ENCODE measurements at regions not wholly inside any gene's neighbourhood (a gene's known extent, or its start where the extent isn't known, plus 50 kb on each side); places are given as distances from the start of the nearest gene placed in this dataset.

DNA sequence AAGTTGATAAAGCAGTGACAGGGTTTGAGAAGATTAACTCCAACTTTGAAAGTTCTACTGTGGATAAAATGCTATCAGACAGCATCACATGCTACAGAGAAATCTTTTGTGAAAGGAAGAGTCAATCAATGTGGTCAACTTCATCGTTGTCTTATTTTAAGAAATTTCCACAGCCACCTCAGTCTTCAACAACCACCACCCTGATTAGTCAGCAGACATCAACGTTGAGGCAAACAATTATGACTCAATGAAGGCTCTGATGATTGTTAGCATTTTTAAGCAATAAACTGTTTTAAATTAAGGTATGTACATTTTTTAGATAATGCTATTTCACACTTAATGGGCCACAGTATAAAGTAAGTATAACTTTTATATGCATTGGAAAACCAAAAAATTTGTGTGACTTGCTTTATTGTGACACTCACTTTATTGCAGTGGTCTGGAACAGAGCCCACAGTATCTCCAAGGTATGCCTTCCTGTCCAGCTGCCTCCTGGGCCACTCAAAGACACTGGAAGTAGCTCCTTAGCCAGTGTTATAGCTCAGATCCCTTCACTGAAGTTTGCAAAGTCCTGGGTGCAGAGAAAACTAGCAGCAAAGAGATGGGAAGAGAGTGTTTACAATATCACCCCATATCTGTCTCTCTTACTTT, 293.1 kb downstream of the ARHGAP12 start:
- Histone ChIP-seq H3K36me3 (ENCODE audit: insufficient read depth, low read length) (no peaks in the 10 kb centered on the region), H3K27ac (ENCODE audit: low read depth, low read length) (no peak overlapping the region), H3K27me3 (ENCODE audit: insufficient read depth, low read length) (no peaks in the 10 kb centered on the region), H3K4me1 (ENCODE audit: insufficient read depth, low read length) (no peaks in the 10 kb centered on the region), H3K4me3 (ENCODE audit: low read length in 2 of 2) (no peak overlapping the region), H3K9me3 (ENCODE audit: control insufficient read depth in 1 of 2, low read length in 2 of 2) (no peaks in the 10 kb centered on the region)
- peaks cover 0 to 4% of the 10 kb centered on the region in 2 donors for H3K36me3 Mint-ChIP-seq
- intact Hi-C loops (cut with micrococcal nuclease), result no loop called here
- no peak overlapping the region for H3K27ac Mint-ChIP-seq
- no peak for DNase-seq
- H3K4me1 Mint-ChIP-seq, result no peaks in the 10 kb centered on the region
- H3K9me3 Mint-ChIP-seq, result peaks cover 0 to 15% (median 9%) of the 10 kb centered on the region in 8 donors
- H3K4me3 Mint-ChIP-seq, result no peak overlapping the region
- POLR2A ChIA-PET (ENCODE audit: partially characterized antibody), result no interaction called here
- H3K27me3 Mint-ChIP-seq, result peaks cover 6 to 15% of the 10 kb centered on the region in 2 donors
- CTCF ChIA-PET (ENCODE audit: partially characterized antibody), result no interaction called here

DNA sequence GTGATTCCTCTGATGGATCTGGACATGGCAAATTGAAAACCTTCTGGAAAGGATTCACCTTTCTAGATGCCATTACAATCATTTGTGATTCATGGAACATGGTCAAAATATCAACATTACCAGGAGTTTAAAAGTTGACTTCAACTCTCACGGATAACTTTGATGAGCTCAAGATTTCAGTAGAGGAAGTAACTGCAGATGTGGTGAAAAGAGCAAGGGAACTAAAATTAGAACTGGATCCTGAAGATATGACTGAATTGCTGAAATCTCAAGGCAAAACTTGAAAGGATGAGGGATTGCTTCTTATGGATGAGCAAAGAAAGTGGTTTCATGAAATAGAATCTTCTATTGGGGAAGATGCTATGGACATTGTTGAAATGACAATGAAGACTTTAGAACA, 293.6 kb downstream of the ARHGAP12 start:
- H3K27ac Mint-ChIP-seq, result no peak overlapping the region
- CTCF ChIA-PET (ENCODE audit: partially characterized antibody), result no interaction called here
- Histone ChIP-seq H3K27me3 (ENCODE audit: insufficient read depth, low read length) (no peaks in the 10 kb centered on the region), H3K9me3 (ENCODE audit: control insufficient read depth in 1 of 2, low read length in 2 of 2) (no peaks in the 10 kb centered on the region), H3K27ac (ENCODE audit: low read depth, low read length) (no peak overlapping the region), H3K36me3 (ENCODE audit: insufficient read depth, low read length) (no peaks in the 10 kb centered on the region), H3K4me1 (ENCODE audit: insufficient read depth, low read length) (no peaks in the 10 kb centered on the region), H3K4me3 (ENCODE audit: low read length in 2 of 2) (no peak overlapping the region)
- POLR2A ChIA-PET (ENCODE audit: partially characterized antibody), result no interaction called here
- H3K27me3 Mint-ChIP-seq, result peaks cover 5 to 15% of the 10 kb centered on the region in 2 donors
- H3K4me3 Mint-ChIP-seq, result no peak overlapping the region
- H3K4me1 Mint-ChIP-seq, result no peaks in the 10 kb centered on the region
- H3K9me3 Mint-ChIP-seq, result peaks cover 0 to 15% (median 9%) of the 10 kb centered on the region in 8 donors
- no peak for DNase-seq
- intact Hi-C loops (cut with micrococcal nuclease), result no loop called here
- H3K36me3 Mint-ChIP-seq, result peaks cover 0 to 4% of the 10 kb centered on the region in 2 donors

DNA sequence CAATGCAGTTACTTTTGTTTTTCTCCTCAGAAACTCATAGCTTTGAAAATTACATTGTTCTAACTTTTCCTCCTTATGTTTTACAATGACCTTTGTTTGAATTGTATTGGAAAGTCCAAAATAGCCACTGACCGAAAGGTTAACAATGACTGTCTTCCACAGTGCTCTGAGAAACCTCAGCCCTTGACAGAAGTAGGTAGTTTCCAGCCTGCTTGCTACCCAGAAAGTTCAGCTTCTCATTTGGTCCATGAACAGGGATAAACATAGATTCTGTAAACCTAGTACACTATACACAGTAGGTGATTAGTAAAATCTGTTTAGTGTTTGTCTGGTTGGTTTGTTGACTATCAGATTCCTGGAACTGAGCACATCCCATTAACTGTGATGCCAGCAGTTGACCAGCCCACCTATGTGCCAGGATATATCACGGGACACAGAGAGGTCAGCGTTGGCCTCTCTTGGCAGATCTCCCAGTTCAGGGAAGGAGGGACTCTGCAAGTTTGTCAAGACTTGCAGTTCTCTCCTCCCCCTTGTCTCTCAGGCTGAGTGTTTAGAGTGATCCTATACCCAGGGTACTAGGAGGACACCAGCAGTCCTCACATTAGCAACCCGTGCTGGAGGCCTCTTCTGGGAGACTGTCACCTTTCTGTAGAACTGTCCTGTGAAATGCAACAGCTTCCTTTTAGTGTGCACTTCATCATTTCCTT, 297.6 kb downstream of the ARHGAP12 start:
- Mint-ChIP-seq H3K36me3 (peaks cover 0 to 6% of the 10 kb centered on the region in 2 donors), H3K27ac (no peak overlapping the region), H3K9me3 (peaks cover 4 to 16% (median 12%) of the 10 kb centered on the region in 8 donors), H3K4me3 (no peak overlapping the region), H3K27me3 (peaks cover 5 to 10% of the 10 kb centered on the region in 2 donors), H3K4me1 (no peaks in the 10 kb centered on the region)
- Histone ChIP-seq H3K4me1 (ENCODE audit: insufficient read depth, low read length) (no peaks in the 10 kb centered on the region), H3K4me3 (ENCODE audit: low read length in 2 of 2) (no peak overlapping the region), H3K27ac (ENCODE audit: low read depth, low read length) (no peak overlapping the region), H3K9me3 (ENCODE audit: control insufficient read depth in 1 of 2, low read length in 2 of 2) (no peaks in the 10 kb centered on the region), H3K27me3 (ENCODE audit: insufficient read depth, low read length) (no peaks in the 10 kb centered on the region), H3K36me3 (ENCODE audit: insufficient read depth, low read length) (no peaks in the 10 kb centered on the region)
- ChIA-PET POLR2A (ENCODE audit: partially characterized antibody) (no interaction called here), CTCF (ENCODE audit: partially characterized antibody) (no interaction called here)
- intact Hi-C loops (cut with micrococcal nuclease), result no loop called here
- DNase-seq, result no peak

DNA sequence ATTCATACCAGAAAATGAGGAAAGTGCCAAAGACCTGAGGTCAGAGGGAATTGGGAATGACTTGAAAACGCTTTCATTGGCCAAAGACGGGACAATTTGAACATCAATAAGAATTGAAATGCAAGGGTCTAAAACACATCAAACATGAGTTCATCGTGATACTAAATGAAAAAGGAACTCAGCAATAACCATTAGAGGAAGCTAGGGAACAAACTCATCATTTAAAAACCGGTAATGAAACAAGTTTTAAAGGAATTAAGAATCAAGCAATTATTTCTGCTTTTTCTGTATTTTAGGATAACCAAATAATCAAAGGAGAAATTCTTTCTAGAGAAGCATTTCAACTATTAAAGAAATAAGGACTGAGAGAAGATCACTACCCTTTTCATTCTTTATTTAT, 303.1 kb downstream of the ARHGAP12 start:
- Mint-ChIP-seq H3K4me3 (no peak overlapping the region), H3K36me3 (peaks cover 0 to 7% of the 10 kb centered on the region in 2 donors), H3K27me3 (peaks cover 0 to 2% of the 10 kb centered on the region in 2 donors), H3K9me3 (peaks cover 0 to 41% (median 18%) of the 10 kb centered on the region in 8 donors), H3K27ac (no peak overlapping the region), H3K4me1 (no peaks in the 10 kb centered on the region)
- Histone ChIP-seq H3K4me1 (ENCODE audit: insufficient read depth, low read length) (no peaks in the 10 kb centered on the region), H3K36me3 (ENCODE audit: insufficient read depth, low read length) (no peaks in the 10 kb centered on the region), H3K4me3 (ENCODE audit: low read length in 2 of 2) (no peak overlapping the region), H3K27me3 (ENCODE audit: insufficient read depth, low read length) (no peaks in the 10 kb centered on the region), H3K27ac (ENCODE audit: low read depth, low read length) (no peak overlapping the region), H3K9me3 (ENCODE audit: control insufficient read depth in 1 of 2, low read length in 2 of 2) (no peaks in the 10 kb centered on the region)
- CTCF ChIA-PET (ENCODE audit: partially characterized antibody), result no interaction called here
- POLR2A ChIA-PET (ENCODE audit: partially characterized antibody), result no interaction called here
- DNase-seq, result no peak
- intact Hi-C loops (cut with micrococcal nuclease), result no loop called here

DNA sequence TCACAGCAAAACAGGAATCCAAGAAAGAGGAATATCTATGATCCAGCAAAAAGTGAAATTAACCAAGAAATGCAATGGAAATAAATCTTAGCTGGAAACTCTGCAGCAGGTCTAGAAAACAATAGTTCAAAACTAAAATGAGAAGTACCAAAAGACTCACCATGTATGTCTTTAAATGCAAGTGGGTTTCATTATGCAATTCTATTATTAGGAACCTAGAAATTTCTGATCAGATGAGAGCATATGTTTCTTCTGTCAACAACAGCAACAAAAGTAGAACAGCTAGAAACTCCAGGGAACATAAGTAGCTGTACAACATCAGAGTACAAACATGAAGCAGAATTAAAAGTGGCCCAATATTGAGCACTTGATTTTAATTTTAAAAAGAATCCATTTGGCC, 304.0 kb downstream of the ARHGAP12 start:
- CTCF ChIA-PET (ENCODE audit: partially characterized antibody), result no interaction called here
- H3K27ac ChIP-seq (ENCODE audit: low read depth, low read length), result no peak overlapping the region
- intact Hi-C loops (cut with micrococcal nuclease), result no loop called here

DNA sequence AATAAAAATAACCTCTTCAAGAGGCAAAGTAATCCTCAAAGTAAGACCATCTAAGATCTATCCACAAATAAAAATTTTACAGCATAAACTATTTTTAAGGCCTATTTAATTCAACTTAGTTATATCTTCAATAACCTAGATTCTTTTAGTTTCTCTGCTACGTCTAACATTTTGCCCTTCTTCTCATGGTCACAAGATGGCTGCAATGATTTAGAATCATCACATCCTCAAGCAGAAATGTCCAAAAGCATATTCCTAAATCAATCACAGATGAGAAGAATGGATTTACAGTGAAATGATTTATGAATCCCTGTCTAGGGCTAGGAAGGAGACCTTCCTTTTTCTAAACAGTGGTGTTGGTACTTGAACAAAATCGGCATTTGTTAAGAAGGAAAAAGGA, 304.7 kb downstream of the ARHGAP12 start:
- ChIA-PET POLR2A (ENCODE audit: partially characterized antibody) (no interaction called here), CTCF (ENCODE audit: partially characterized antibody) (no interaction called here)
- H3K4me3 ChIP-seq (ENCODE audit: low read length in 2 of 2), result no peak overlapping the region
- Mint-ChIP-seq H3K9me3 (peaks cover 0 to 41% (median 18%) of the 10 kb centered on the region in 8 donors), H3K27me3 (peaks cover 0 to 2% of the 10 kb centered on the region in 2 donors), H3K36me3 (peaks cover 0 to 7% of the 10 kb centered on the region in 2 donors), H3K4me3 (no peak overlapping the region), H3K27ac (no peak overlapping the region), H3K4me1 (no peaks in the 10 kb centered on the region)
- DNase-seq, result no peak
- H3K27me3 ChIP-seq (ENCODE audit: insufficient read depth, low read length), result no peaks in the 10 kb centered on the region
- no peak overlapping the region for H3K27ac ChIP-seq (ENCODE audit: low read depth, low read length)
- H3K4me1 ChIP-seq (ENCODE audit: insufficient read depth, low read length), result no peaks in the 10 kb centered on the region
- no peaks in the 10 kb centered on the region for H3K36me3 ChIP-seq (ENCODE audit: insufficient read depth, low read length)
- intact Hi-C loops (cut with micrococcal nuclease), result no loop called here
- H3K9me3 ChIP-seq (ENCODE audit: control insufficient read depth in 1 of 2, low read length in 2 of 2), result no peaks in the 10 kb centered on the region

More for the DNA sequence above, 304.0 kb downstream of the ARHGAP12 start:
- no peaks in the 10 kb centered on the region for H3K4me1 ChIP-seq (ENCODE audit: insufficient read depth, low read length)
- no peaks in the 10 kb centered on the region for H3K4me1 Mint-ChIP-seq
- no peaks in the 10 kb centered on the region for H3K9me3 ChIP-seq (ENCODE audit: control insufficient read depth in 1 of 2, low read length in 2 of 2)
- no peak overlapping the region for H3K27ac Mint-ChIP-seq
- H3K27me3 ChIP-seq (ENCODE audit: insufficient read depth, low read length), result no peaks in the 10 kb centered on the region
- peaks cover 0 to 7% of the 10 kb centered on the region in 2 donors for H3K36me3 Mint-ChIP-seq
- no peak for DNase-seq
- H3K36me3 ChIP-seq (ENCODE audit: insufficient read depth, low read length), result no peaks in the 10 kb centered on the region
- no peak overlapping the region for H3K4me3 ChIP-seq (ENCODE audit: low read length in 2 of 2)
- H3K27me3 Mint-ChIP-seq, result peaks cover 0 to 2% of the 10 kb centered on the region in 2 donors
- H3K9me3 Mint-ChIP-seq, result peaks cover 0 to 41% (median 18%) of the 10 kb centered on the region in 8 donors
- H3K4me3 Mint-ChIP-seq, result no peak overlapping the region
- POLR2A ChIA-PET (ENCODE audit: partially characterized antibody), result no interaction called here

DNA sequence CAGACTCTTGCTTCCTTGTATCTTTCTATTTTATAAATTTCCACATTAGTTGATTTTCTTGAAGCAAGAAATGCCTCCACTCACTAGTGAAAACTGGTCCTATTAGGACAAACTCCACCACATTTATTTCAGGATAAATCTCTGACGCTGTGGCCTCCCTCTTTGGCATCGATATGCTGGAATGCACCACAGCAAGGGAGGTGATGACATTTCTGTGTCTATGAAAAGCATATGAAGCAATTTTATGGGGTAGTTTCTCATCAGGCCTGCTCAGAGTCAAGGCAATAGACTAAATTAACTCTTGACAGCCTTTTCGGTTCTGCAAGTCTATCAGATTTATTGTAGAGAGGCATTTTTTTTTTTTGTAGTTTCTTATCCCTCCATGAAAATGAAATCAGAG, 304.4 kb downstream of the ZEB1 start:
- Mint-ChIP-seq H3K4me3 (no peak overlapping the region), H3K27me3 (peaks cover 0 to 2% of the 10 kb centered on the region in 2 donors), H3K36me3 (peaks cover 0 to 7% of the 10 kb centered on the region in 2 donors), H3K4me1 (no peaks in the 10 kb centered on the region), H3K27ac (no peak overlapping the region), H3K9me3 (peaks cover 0 to 41% (median 18%) of the 10 kb centered on the region in 8 donors)
- DNase-seq, result no peak
- Histone ChIP-seq H3K9me3 (ENCODE audit: control insufficient read depth in 1 of 2, low read length in 2 of 2) (no peaks in the 10 kb centered on the region), H3K4me1 (ENCODE audit: insufficient read depth, low read length) (no peaks in the 10 kb centered on the region), H3K27ac (ENCODE audit: low read depth, low read length) (no peak overlapping the region), H3K4me3 (ENCODE audit: low read length in 2 of 2) (no peak overlapping the region), H3K36me3 (ENCODE audit: insufficient read depth, low read length) (no peaks in the 10 kb centered on the region), H3K27me3 (ENCODE audit: insufficient read depth, low read length) (no peaks in the 10 kb centered on the region)
- intact Hi-C loops (cut with micrococcal nuclease), result no loop called here
- ChIA-PET POLR2A (ENCODE audit: partially characterized antibody) (no interaction called here), CTCF (ENCODE audit: partially characterized antibody) (no interaction called here)
